Karpas-422 (cell line): ENCODE measurements at regions not wholly inside any gene's neighbourhood (a gene's known extent, or its start where the extent isn't known, plus 50 kb on each side); places are given as distances from the start of the nearest gene placed in this dataset.

Source experiments
- DNase-seq: peaks from one replicate; pipeline ENCODE4 v3.0.0-alpha.2; 2015
- H2AFZ ChIP-seq: fragments of 200-600 bp; sonication (generic); 2 replicates; pipeline ENCODE4 v1.6.1; 2014; ENCODE audit warnings: antibody characterized with exemption, low read length, mixed read lengths
- H3K27ac ChIP-seq: fragments of 200-600 bp; sonication (generic); 2 replicates; pipeline ENCODE4 v1.5.1; 2014; ENCODE audit warnings: mild to moderate bottlenecking, low read length, moderate library complexity
- H3K27me3 ChIP-seq: fragments of 200-600 bp; sonication (generic); 2 replicates; pipeline ENCODE4 v1.6.1; 2014; ENCODE audit warnings: low read length, mixed read lengths
- H3K36me3 ChIP-seq: fragments of 200-600 bp; sonication (generic); 2 replicates; pipeline ENCODE4 v1.6.1; 2014; ENCODE audit warnings: low read length, mixed read lengths; ENCODE audit not compliant: insufficient read depth
- H3K4me1 ChIP-seq: fragments of 200-600 bp; sonication (generic); 2 replicates; pipeline ENCODE4 v1.6.1; 2014; ENCODE audit warnings: mild to moderate bottlenecking, low read length, mixed read lengths
- H3K4me2 ChIP-seq: fragments of 200-600 bp; sonication (generic); 2 replicates; pipeline ENCODE4 v1.6.1; 2014; ENCODE audit warnings: low read length, low read depth, mild to moderate bottlenecking; ENCODE audit not compliant: poor library complexity, severe bottlenecking
- H3K4me3 ChIP-seq: fragments of 200-600 bp; sonication (generic); 2 replicates; pipeline ENCODE4 v1.5.1; 2014; ENCODE audit warnings: mild to moderate bottlenecking, antibody characterized with exemption, low read length, mixed read lengths
- H3K79me2 ChIP-seq: fragments of 200-600 bp; sonication (generic); 2 replicates; pipeline ENCODE4 v1.6.1; 2014; ENCODE audit warnings: mild to moderate bottlenecking, low read length, mixed read lengths
- H3K9ac ChIP-seq: fragments of 200-600 bp; sonication (generic); 2 replicates; pipeline ENCODE4 v1.6.0; 2014; ENCODE audit warnings: low read length
- H3K9me2 ChIP-seq: fragments of 200-600 bp; sonication (generic), shearing (Covaris generic); replicated peaks from 2 replicates; pipeline ENCODE4 v1.6.0; 2014; ENCODE audit warnings: mild to moderate bottlenecking, low read length, moderate library complexity; ENCODE audit not compliant: insufficient read depth
- H3K9me3 ChIP-seq: fragments of 300-700, 200-600 bp; sonication (generic); 2 replicates; pipeline ENCODE4 v1.6.1; 2014; ENCODE audit warnings: low read length, mixed read lengths
- H4K20me1 ChIP-seq: fragments of 200-600 bp; sonication (generic); 2 replicates; pipeline ENCODE4 v1.6.1; 2014; ENCODE audit warnings: mild to moderate bottlenecking, antibody characterized with exemption, low read length, low read depth; ENCODE audit not compliant: insufficient read depth

DNA sequence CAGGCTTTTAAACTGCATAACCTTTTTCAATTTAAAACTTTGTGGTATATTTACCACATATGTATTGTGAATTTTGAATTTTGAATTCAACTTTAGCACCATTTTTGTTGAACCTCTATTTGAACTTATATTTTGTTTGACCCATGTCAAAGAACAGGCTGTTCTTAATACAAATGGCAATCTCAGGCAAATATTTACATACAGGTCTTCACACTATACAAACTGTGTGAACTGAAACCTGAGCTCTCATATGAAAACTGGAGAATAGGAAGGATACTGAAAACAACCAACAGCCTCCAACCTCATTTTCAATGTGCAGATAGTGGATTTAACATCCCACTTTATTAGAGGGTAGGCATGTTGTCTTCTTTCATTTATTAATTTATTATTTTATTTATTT is 491.8 kb downstream of the KCNJ3 start:
- Histone ChIP-seq H2AFZ (no peak overlapping the region), H3K79me2 (no peaks in the 10 kb centered on the region), H3K9me3 (peaks cover 27% of the 10 kb centered on the region), H3K4me3 (no peak overlapping the region), H4K20me1 (no peaks in the 10 kb centered on the region), H3K27me3 (no peaks in the 10 kb centered on the region), H3K4me2 (no peak overlapping the region), H3K27ac (no peak overlapping the region), H3K4me1 (no peaks in the 10 kb centered on the region), H3K9me2 (no peaks in the 10 kb centered on the region), H3K36me3 (no peaks in the 10 kb centered on the region), H3K9ac (no peak overlapping the region)
- DNase-seq = no peak

DNA sequence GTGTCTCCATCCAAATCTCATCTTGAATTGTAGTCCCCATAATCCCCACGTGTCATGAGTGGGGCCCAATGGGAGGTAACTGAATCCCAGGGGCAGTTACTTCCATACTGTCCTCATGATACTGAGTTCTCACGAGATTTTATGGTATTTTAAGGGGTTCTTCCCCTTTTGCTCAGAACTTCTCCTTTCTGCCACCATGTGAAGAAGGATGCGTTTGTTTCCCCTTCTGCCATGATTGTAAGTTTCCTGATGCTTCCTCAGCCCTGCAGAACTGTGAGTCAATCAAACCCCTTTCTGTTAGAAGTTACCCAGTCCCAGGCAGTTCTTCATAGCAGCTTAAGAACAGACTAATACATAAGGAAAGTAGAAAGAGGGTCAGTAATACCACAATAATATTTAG is 480.4 kb downstream of the KCNJ3 start:
- H3K9me2 ChIP-seq = no peaks in the 10 kb centered on the region
- peaks cover 7% of the 10 kb centered on the region for H3K9me3 ChIP-seq
- no peaks in the 10 kb centered on the region for H3K36me3 ChIP-seq
- no peaks in the 10 kb centered on the region for H3K27me3 ChIP-seq
- H3K9ac ChIP-seq = no peak overlapping the region
- no peak overlapping the region for H3K4me2 ChIP-seq
- no peak overlapping the region for H2AFZ ChIP-seq
- H4K20me1 ChIP-seq = no peaks in the 10 kb centered on the region
- H3K4me3 ChIP-seq = no peak overlapping the region
- no peak for DNase-seq
- H3K79me2 ChIP-seq = no peaks in the 10 kb centered on the region
- H3K27ac ChIP-seq = no peak overlapping the region
- H3K4me1 ChIP-seq = no peaks in the 10 kb centered on the region

- H2AFZ ChIP-seq = no peak overlapping the region
- H3K4me2 ChIP-seq = no peak overlapping the region
- H3K9me2 ChIP-seq = no peaks in the 10 kb centered on the region
- no peaks in the 10 kb centered on the region for H3K27me3 ChIP-seq
- H4K20me1 ChIP-seq = no peaks in the 10 kb centered on the region
- H3K9ac ChIP-seq = no peak overlapping the region
- no peak overlapping the region for H3K27ac ChIP-seq
- H3K4me3 ChIP-seq = no peak overlapping the region
- no peak for DNase-seq
- peaks cover 12% of the 10 kb centered on the region for H3K9me3 ChIP-seq
- H3K36me3 ChIP-seq = no peaks in the 10 kb centered on the region
- H3K4me1 ChIP-seq = no peaks in the 10 kb centered on the region
- no peaks in the 10 kb centered on the region for H3K79me2 ChIP-seq
Observed at GRCh38 chr2:155176345-155176744, 477.9 kb downstream of the KCNJ3 start.

DNA sequence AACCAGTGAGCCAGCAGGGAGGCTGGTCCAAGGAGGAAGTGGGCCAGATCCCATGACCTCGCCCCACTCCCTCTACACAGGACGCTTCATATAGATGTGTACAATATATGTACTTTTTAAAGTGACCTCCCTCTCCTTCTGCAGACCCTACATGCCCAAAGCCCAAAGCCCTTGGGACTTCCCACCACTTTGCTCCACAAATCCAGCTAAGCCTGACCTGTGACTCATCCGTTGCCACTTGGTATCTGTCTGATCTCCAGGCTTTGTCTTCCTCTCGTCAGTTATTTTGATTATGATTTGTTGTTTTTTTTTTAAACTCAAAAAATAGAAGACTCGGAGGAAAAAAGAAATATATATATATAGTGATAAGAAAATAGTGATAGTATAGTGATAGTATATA is 470.8 kb downstream of the KCNJ3 start:
- Histone ChIP-seq H3K9me3 (peaks cover 24% of the 10 kb centered on the region), H3K4me2 (no peak overlapping the region), H3K9me2 (no peaks in the 10 kb centered on the region), H3K4me3 (no peak overlapping the region), H3K4me1 (no peaks in the 10 kb centered on the region), H2AFZ (no peak overlapping the region), H3K27ac (no peak overlapping the region), H4K20me1 (no peaks in the 10 kb centered on the region), H3K79me2 (no peaks in the 10 kb centered on the region), H3K27me3 (no peaks in the 10 kb centered on the region), H3K36me3 (no peaks in the 10 kb centered on the region), H3K9ac (no peak overlapping the region)
- no peak for DNase-seq

DNA sequence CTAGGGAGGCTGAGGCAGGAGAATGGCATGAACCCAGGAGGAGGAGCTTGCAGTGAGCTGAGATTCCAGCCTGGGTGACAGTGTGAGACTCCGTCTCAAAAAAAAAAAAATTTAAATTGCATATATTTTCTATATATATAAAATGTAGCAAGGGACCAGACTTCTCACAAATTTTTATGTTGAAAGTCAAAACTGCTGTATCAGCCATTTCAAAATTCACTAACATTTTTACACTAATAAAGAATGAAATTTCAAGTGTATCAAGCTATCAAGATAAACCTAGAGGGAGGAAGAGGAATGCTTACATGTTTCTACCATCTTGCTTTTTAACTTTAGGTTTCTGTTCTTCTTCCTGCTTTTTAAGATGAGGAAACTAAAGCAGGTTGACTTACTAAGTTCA is 464.0 kb downstream of the KCNJ3 start:
- peaks cover 11% of the 10 kb centered on the region; the same call in 1 of the 2 replicates for H3K9me3 ChIP-seq
- H2AFZ ChIP-seq = no peak overlapping the region
- H3K4me1 ChIP-seq = no peaks in the 10 kb centered on the region
- no peak overlapping the region for H3K4me3 ChIP-seq
- H3K9me2 ChIP-seq = no peaks in the 10 kb centered on the region
- H3K36me3 ChIP-seq = no peaks in the 10 kb centered on the region
- no peaks in the 10 kb centered on the region for H3K79me2 ChIP-seq
- DNase-seq = no peak
- H3K27me3 ChIP-seq = no peaks in the 10 kb centered on the region
- no peak overlapping the region for H3K4me2 ChIP-seq
- H3K27ac ChIP-seq = no peak overlapping the region
- no peaks in the 10 kb centered on the region for H4K20me1 ChIP-seq
- H3K9ac ChIP-seq = no peak overlapping the region

- no peak for DNase-seq
- no peak overlapping the region for H3K9ac ChIP-seq
Observed at GRCh38 chr2:155161314-155161713, 462.8 kb downstream of the KCNJ3 start.

DNA sequence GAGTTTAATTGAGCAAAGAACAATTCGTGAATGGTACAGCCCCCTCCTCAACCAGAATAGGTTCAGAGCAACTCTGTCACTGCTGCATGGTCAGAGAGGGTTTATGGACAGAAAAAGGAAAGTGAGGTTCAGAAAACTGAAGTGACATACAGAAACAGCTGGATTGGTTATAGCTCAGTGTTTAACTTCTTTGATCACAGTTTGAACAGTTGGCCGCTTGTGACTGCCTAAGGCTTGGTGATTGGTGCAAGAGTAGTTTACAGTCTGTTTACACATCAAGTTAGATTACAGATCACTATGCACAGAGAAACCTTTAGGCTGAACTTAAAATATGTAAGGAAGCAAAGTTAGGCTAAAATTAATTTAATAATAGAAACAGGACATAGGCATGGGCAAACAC is 459.2 kb downstream of the KCNJ3 start:
- H3K79me2 ChIP-seq = no peaks in the 10 kb centered on the region
- no peaks in the 10 kb centered on the region for H3K36me3 ChIP-seq
- no peak overlapping the region for H3K27ac ChIP-seq
- H3K4me1 ChIP-seq = no peaks in the 10 kb centered on the region
- no peak for DNase-seq
- H3K9me2 ChIP-seq = no peaks in the 10 kb centered on the region
- no peak overlapping the region for H3K4me3 ChIP-seq
- no peak overlapping the region for H3K4me2 ChIP-seq
- no peak overlapping the region for H3K9ac ChIP-seq
- no peaks in the 10 kb centered on the region for H3K27me3 ChIP-seq
- H3K9me3 ChIP-seq = peaks cover 15% of the 10 kb centered on the region; the same call in 1 of the 2 replicates
- H4K20me1 ChIP-seq = no peaks in the 10 kb centered on the region
- no peak overlapping the region for H2AFZ ChIP-seq

More at GRCh38 chr2:155161314-155161713, 462.8 kb downstream of the KCNJ3 start:
- no peaks in the 10 kb centered on the region for H3K9me2 ChIP-seq
- no peaks in the 10 kb centered on the region for H3K27me3 ChIP-seq
- H2AFZ ChIP-seq = no peak overlapping the region
- no peaks in the 10 kb centered on the region for H4K20me1 ChIP-seq
- no peaks in the 10 kb centered on the region for H3K79me2 ChIP-seq
- H3K36me3 ChIP-seq = no peaks in the 10 kb centered on the region
- no peak overlapping the region for H3K4me3 ChIP-seq
- peaks cover 19% of the 10 kb centered on the region; the same call in 1 of the 2 replicates for H3K9me3 ChIP-seq
- no peaks in the 10 kb centered on the region for H3K4me1 ChIP-seq
- no peak overlapping the region for H3K27ac ChIP-seq
- no peak overlapping the region for H3K4me2 ChIP-seq

GRCh38 chr2:155157065-155157464 is 458.6 kb downstream of the KCNJ3 start:
- Histone ChIP-seq H2AFZ (no peak overlapping the region), H3K4me1 (no peaks in the 10 kb centered on the region), H3K36me3 (no peaks in the 10 kb centered on the region), H3K4me3 (no peak overlapping the region), H3K9me3 (peaks cover 15% of the 10 kb centered on the region), H4K20me1 (no peaks in the 10 kb centered on the region), H3K27ac (no peak overlapping the region), H3K9ac (no peak overlapping the region), H3K27me3 (no peaks in the 10 kb centered on the region), H3K9me2 (no peaks in the 10 kb centered on the region), H3K4me2 (no peak overlapping the region), H3K79me2 (no peaks in the 10 kb centered on the region)
- no peak for DNase-seq

GRCh38 chr2:155151945-155152344 is 453.4 kb downstream of the KCNJ3 start:
- H3K9me2 ChIP-seq = no peaks in the 10 kb centered on the region
- no peaks in the 10 kb centered on the region for H4K20me1 ChIP-seq
- DNase-seq = no peak
- no peak overlapping the region for H2AFZ ChIP-seq
- no peaks in the 10 kb centered on the region for H3K27me3 ChIP-seq
- no peaks in the 10 kb centered on the region for H3K4me1 ChIP-seq
- no peaks in the 10 kb centered on the region for H3K79me2 ChIP-seq
- H3K4me2 ChIP-seq = no peak overlapping the region
- H3K9me3 ChIP-seq = peaks cover 20% of the 10 kb centered on the region
- no peaks in the 10 kb centered on the region for H3K36me3 ChIP-seq
- H3K4me3 ChIP-seq = no peak overlapping the region
- no peak overlapping the region for H3K9ac ChIP-seq
- H3K27ac ChIP-seq = no peak overlapping the region
